ENCODE measurements at regions not wholly inside any gene's neighbourhood (a gene's known extent, or its start where the extent isn't known, plus 50 kb on each side); places are given as distances from the start of the nearest gene placed in this dataset.

DNA sequence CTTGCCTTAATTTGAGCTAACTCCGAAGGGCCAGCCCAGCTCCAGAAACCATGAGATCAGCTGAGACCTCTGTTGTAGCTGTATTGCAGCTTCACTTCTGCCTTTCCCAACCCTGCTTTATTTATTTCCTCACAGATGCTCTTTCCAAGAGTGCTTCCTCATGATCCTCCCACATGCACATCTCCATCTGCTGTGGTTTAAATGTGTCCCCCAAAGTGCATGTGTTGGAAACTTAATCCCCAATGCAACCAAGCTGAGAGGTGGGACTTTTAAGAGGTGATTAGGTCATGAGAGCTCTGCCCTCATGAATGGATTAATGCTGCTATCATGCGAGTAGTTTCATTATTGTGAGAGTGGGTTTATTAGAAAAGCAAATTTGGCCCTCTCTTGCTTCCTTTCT lies 164.4 kb upstream of the TAB2 start:
- TF ChIP-seq CTCF (IDR thresholded peaks at IDR 0.05; ENCODE audit: insufficient read depth, low read depth, low read length) (no peak), EZH2 (IDR thresholded peaks at IDR 0.05; ENCODE audit: insufficient read depth, low read length) (no peak)

Measured in astrocyte (in vitro differentiated cells and primary cell).